G401.6 (cell line): ENCODE measurements at regions not wholly inside any gene's neighbourhood (a gene's known extent, or its start where the extent isn't known, plus 50 kb on each side); places are given as distances from the start of the nearest gene placed in this dataset.
"Not testable (repeated sequence)": the region's sequence is repeated elsewhere in the genome, so short reads cannot be mapped to it uniquely, and the experiment has no call there.

Source experiments
- FAIRE-seq: peaks from 2 replicates; lab custom pipeline; 2012; peaks lifted over from hg19 to GRCh38; lab: Jason Lieb, UNC

- FAIRE-seq: no peak
Measured at GRCh38 chr12:73529954-73530353, 1007.7 kb upstream of the ATXN7L3B start.

GRCh38 chr12:73531752-73532151, 1005.9 kb upstream of the ATXN7L3B start:
- no peak for FAIRE-seq

- FAIRE-seq: no peak
Measured at GRCh38 chr12:73547421-73547820, 990.2 kb upstream of the ATXN7L3B start.

GRCh38 chr12:73585136-73585535, 952.5 kb upstream of the ATXN7L3B start:
- FAIRE-seq: no peak

- FAIRE-seq: no peak
Measured at GRCh38 chr12:73589220-73589619, 948.4 kb upstream of the ATXN7L3B start.

GRCh38 chr12:73598626-73599025, 939.0 kb upstream of the ATXN7L3B start:
- FAIRE-seq: no peak

GRCh38 chr12:73599268-73599667, 938.4 kb upstream of the ATXN7L3B start:
- FAIRE-seq: no peak

- not testable (repeated sequence) for FAIRE-seq
Measured at GRCh38 chr12:73605925-73606324, 931.7 kb upstream of the ATXN7L3B start.

- no peak for FAIRE-seq
Measured at GRCh38 chr12:73612551-73612950, 925.1 kb upstream of the ATXN7L3B start.

GRCh38 chr12:73623421-73623820, 914.2 kb upstream of the ATXN7L3B start:
- FAIRE-seq: no peak

- FAIRE-seq: no peak
Measured at GRCh38 chr12:73625226-73625625, 912.4 kb upstream of the ATXN7L3B start.

- no peak for FAIRE-seq
Measured at GRCh38 chr12:73629171-73629570, 908.5 kb upstream of the ATXN7L3B start.

- no peak for FAIRE-seq
Measured at GRCh38 chr12:73629893-73630831, 907.5 kb upstream of the ATXN7L3B start.

- FAIRE-seq: no peak
Measured at GRCh38 chr12:73632191-73632590, 905.4 kb upstream of the ATXN7L3B start.

GRCh38 chr12:73632661-73633060, 905.0 kb upstream of the ATXN7L3B start:
- FAIRE-seq: no peak

- not testable (repeated sequence) for FAIRE-seq
Measured at GRCh38 chr12:73639397-73639796, 898.2 kb upstream of the ATXN7L3B start.

GRCh38 chr12:73656375-73656774, 881.3 kb upstream of the ATXN7L3B start:
- no peak for FAIRE-seq

- FAIRE-seq: no peak
Measured at GRCh38 chr12:73659802-73660201, 877.8 kb upstream of the ATXN7L3B start.

GRCh38 chr12:73665193-73665592, 872.4 kb upstream of the ATXN7L3B start:
- FAIRE-seq: no peak

GRCh38 chr12:73671550-73671949, 866.1 kb upstream of the ATXN7L3B start:
- not testable (repeated sequence) for FAIRE-seq

- FAIRE-seq: no peak
Measured at GRCh38 chr12:73677520-73678291, 859.9 kb upstream of the ATXN7L3B start.

GRCh38 chr12:73678335-73678734, 859.3 kb upstream of the ATXN7L3B start:
- no peak for FAIRE-seq

GRCh38 chr12:73699318-73699717, 838.3 kb upstream of the ATXN7L3B start:
- no peak for FAIRE-seq
